IPS-20b (cell line): ENCODE measurements at regions not wholly inside any gene's neighbourhood (a gene's known extent, or its start where the extent isn't known, plus 50 kb on each side); places are given as distances from the start of the nearest gene placed in this dataset.

Experiments
- H3K27ac ChIP-seq: one replicate; pipeline ENCODE4 v1.5.1; 2013; ENCODE audit warnings: low read length
- H3K27me3 ChIP-seq: 2 replicates; pipeline ENCODE4 v1.6.1; 2013; ENCODE audit warnings: mild to moderate bottlenecking, low read length, inconsistent platforms; ENCODE audit not compliant: insufficient read depth
- H3K36me3 ChIP-seq: 2 replicates; pipeline ENCODE4 v1.6.1; 2013; ENCODE audit warnings: low read depth, mild to moderate bottlenecking, inconsistent platforms, low read length, moderate library complexity; ENCODE audit not compliant: insufficient read depth
- H3K4me1 ChIP-seq: 2 replicates; pipeline ENCODE4 v1.6.1; 2013; ENCODE audit warnings: mild to moderate bottlenecking, control low read depth, inconsistent platforms, low read length, moderate library complexity; ENCODE audit not compliant: insufficient read depth
- H3K4me3 ChIP-seq: 2 replicates; pipeline ENCODE4 v1.5.1; 2013; ENCODE audit warnings: mild to moderate bottlenecking, low read length, inconsistent platforms
- H3K9ac ChIP-seq: 2 replicates; pipeline ENCODE4 v1.6.1; 2013; ENCODE audit warnings: low read depth, mild to moderate bottlenecking, inconsistent platforms, low read length, moderate library complexity
- H3K9me3 ChIP-seq: 2 replicates; pipeline ENCODE4 v1.6.1; 2013; ENCODE audit warnings: mild to moderate bottlenecking, low read depth, low read length, inconsistent platforms; ENCODE audit not compliant: insufficient read depth

GRCh38 chr2:163324677-163325076 lies 411.1 kb downstream of the FIGN start:
- H3K27me3 ChIP-seq, result no peaks in the 10 kb centered on the region

GRCh38 chr2:163319006-163319405 lies 416.8 kb downstream of the FIGN start:
- Histone ChIP-seq H3K9ac (no peak overlapping the region), H3K36me3 (no peaks in the 10 kb centered on the region), H3K4me1 (no peaks in the 10 kb centered on the region), H3K9me3 (peaks cover 3% of the 10 kb centered on the region; the same call in 1 of the 2 replicates), H3K27ac (no peak overlapping the region), H3K4me3 (no peak overlapping the region), H3K27me3 (no peaks in the 10 kb centered on the region)

More at GRCh38 chr2:163324677-163325076, 411.1 kb downstream of the FIGN start:
- H3K9me3 ChIP-seq, result no peaks in the 10 kb centered on the region
- no peak overlapping the region for H3K4me3 ChIP-seq
- H3K27ac ChIP-seq, result no peak overlapping the region
- H3K36me3 ChIP-seq, result no peaks in the 10 kb centered on the region
- H3K9ac ChIP-seq, result no peak overlapping the region
- no peaks in the 10 kb centered on the region for H3K4me1 ChIP-seq

DNA sequence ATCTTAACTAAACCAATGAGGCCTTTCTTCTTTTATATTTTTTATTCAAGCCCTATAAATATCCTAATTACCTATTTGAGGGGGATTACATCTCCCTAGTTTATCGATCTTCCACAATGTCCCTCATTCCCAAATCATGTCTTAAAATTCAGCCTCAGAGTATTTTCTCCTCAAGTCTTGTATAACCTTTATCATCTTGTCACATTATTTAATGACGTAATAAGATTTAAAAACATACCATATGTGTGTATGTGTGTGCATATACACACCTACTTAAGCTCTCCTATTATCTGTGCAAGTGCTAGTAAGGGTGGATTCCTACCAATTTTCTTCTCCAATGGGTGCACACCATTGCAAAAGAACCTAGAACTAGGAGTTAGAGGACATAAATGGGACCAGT lies 421.1 kb downstream of the FIGN start:
- Histone ChIP-seq H3K36me3 (no peaks in the 10 kb centered on the region), H3K9me3 (peaks cover 3% of the 10 kb centered on the region; the same call in 1 of the 2 replicates), H3K4me1 (no peaks in the 10 kb centered on the region), H3K27me3 (no peaks in the 10 kb centered on the region), H3K9ac (no peak overlapping the region), H3K4me3 (no peak overlapping the region), H3K27ac (no peak overlapping the region)

DNA sequence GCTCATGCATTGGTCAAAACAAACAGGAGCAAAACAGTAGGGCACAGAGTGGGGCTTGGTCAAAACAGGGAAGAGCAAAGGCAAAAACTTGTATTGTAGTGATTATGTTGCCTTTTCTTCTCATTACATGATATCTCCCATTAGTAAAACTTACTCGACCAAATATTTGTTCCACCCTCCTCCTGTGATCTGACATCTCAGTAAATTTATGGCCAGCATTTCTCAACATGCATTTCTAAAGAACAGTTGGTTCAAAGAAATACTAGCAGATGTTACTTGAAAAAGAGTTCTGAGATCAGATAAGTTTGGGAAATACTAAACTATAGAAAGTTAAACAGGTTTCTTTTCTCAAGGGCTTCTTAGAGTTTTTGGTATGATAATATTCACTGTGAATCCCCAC lies 423.1 kb downstream of the FIGN start:
- Histone ChIP-seq H3K9me3 (peaks cover 3% of the 10 kb centered on the region), H3K4me1 (no peaks in the 10 kb centered on the region), H3K27ac (no peak overlapping the region), H3K9ac (no peak overlapping the region), H3K27me3 (no peaks in the 10 kb centered on the region), H3K36me3 (no peaks in the 10 kb centered on the region), H3K4me3 (no peak overlapping the region)

DNA sequence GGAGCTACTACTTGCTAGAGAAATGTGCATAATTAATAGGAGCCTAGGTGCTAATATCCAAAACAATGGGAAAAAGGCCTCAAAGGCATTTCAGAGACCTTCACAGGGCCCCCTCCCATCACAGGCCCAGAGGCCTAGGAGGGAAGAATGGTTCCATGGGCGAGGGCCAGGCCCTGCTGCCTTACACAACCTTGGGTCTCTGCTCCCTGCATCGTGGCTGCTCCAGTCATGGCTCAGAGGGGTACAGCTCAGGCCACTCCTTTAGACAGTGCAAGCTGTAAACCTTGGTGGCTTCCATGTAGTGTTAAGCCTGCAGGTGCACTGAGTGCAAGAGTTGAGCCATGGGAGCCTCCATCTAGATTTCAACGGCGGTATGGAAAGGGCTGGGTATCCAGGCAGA lies 429.2 kb downstream of the FIGN start:
- H3K9me3 ChIP-seq, result peaks cover 14% of the 10 kb centered on the region
- no peaks in the 10 kb centered on the region for H3K36me3 ChIP-seq
- no peak overlapping the region for H3K4me3 ChIP-seq
- no peak overlapping the region for H3K27ac ChIP-seq
- no peaks in the 10 kb centered on the region for H3K4me1 ChIP-seq
- no peak overlapping the region for H3K9ac ChIP-seq
- no peaks in the 10 kb centered on the region for H3K27me3 ChIP-seq

- Histone ChIP-seq H3K9ac (no peak overlapping the region), H3K27ac (no peak overlapping the region), H3K27me3 (no peaks in the 10 kb centered on the region), H3K4me1 (no peaks in the 10 kb centered on the region), H3K36me3 (no peaks in the 10 kb centered on the region), H3K9me3 (peaks cover 10% of the 10 kb centered on the region), H3K4me3 (no peak overlapping the region)
Observed at GRCh38 chr2:163302141-163302540, 433.7 kb downstream of the FIGN start.

DNA sequence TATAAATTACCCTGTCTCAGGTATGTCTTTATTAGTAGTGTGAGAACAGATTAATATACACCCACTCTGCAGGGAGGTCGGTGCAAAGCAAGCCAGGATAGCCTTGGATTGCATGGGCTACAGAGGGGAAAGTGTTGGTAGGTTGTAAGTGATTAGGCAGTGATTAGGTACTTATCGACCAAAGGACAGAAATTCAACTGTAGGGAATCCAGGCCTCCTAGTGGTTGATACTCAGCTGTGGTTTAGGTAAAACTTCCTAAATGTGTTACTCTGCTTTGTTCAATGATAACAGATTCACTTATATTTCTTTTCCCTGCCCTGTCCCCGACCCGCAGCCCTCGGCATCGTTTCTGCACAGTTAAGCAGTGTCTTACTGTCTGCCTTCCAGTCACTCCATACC lies 444.0 kb downstream of the FIGN start:
- H3K4me1 ChIP-seq, result no peaks in the 10 kb centered on the region
- no peaks in the 10 kb centered on the region for H3K9me3 ChIP-seq

DNA sequence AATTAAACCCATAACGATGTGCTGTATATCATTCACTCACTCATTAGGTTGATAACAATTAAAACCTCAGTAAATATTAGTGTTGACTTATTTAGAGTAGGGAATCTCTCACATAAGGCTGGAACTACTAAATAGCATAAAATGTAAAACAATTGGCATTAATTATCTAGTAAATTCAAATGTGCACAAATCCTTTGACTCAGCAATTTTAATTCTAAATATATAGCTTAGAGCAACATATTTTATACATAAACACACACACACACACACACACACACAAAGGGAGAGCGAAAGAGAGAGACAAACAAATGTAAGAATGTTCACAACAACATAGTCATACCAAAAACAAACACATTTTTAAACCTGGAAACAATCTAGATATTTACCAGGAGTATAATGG lies 443.1 kb upstream of the KCNH7 start:
- Histone ChIP-seq H3K27ac (no peak overlapping the region), H3K27me3 (no peaks in the 10 kb centered on the region), H3K9me3 (peaks cover 3% of the 10 kb centered on the region; the same call in 1 of the 2 replicates), H3K9ac (no peak overlapping the region), H3K4me3 (no peak overlapping the region), H3K4me1 (no peaks in the 10 kb centered on the region), H3K36me3 (no peaks in the 10 kb centered on the region)

More for the DNA sequence above, 444.0 kb downstream of the FIGN start:
- H3K9ac ChIP-seq, result no peak overlapping the region
- H3K27ac ChIP-seq, result no peak overlapping the region
- H3K36me3 ChIP-seq, result no peaks in the 10 kb centered on the region
- H3K4me3 ChIP-seq, result no peak overlapping the region
- H3K27me3 ChIP-seq, result no peaks in the 10 kb centered on the region

DNA sequence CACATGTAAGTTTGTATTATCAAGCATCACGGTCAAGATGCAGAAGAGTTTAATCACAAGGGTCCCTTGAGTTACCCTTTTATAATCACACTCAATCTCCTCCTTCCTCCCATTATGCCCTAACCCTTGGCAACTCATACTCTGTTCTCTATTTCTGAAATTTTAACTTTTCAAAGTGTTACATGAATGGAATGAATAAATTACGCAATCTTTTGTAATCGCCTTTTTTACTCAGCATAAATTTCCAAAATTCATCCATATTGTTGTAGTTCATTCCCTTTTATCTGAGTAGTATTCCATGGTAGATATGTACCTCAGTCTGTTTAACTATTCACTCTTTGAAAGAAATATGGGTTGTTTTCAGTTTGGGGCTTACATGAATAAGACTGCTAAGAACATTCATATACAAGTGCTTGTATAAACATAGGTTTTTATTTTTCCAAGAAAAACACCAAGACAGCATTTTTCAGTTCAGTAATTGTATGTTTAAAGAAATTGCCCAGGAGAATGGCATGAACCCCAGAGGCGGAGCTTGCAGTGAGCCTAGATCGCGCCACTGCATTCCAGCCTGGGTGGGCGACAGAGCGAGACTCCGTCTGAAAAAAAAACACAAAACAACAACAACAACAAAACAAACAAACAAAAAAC lies 430.9 kb upstream of the KCNH7 start:
- Histone ChIP-seq H3K36me3 (no peaks in the 10 kb centered on the region), H3K27me3 (no peaks in the 10 kb centered on the region), H3K27ac (no peak overlapping the region), H3K4me3 (no peak overlapping the region), H3K9me3 (no peaks in the 10 kb centered on the region), H3K4me1 (no peaks in the 10 kb centered on the region), H3K9ac (no peak overlapping the region)

GRCh38 chr2:163266772-163267171 lies 428.2 kb upstream of the KCNH7 start:
- no peak overlapping the region for H3K9ac ChIP-seq
- H3K9me3 ChIP-seq, result no peaks in the 10 kb centered on the region
- H3K27me3 ChIP-seq, result no peaks in the 10 kb centered on the region
- H3K4me1 ChIP-seq, result no peaks in the 10 kb centered on the region
- no peak overlapping the region for H3K4me3 ChIP-seq
- H3K27ac ChIP-seq, result no peak overlapping the region
- no peaks in the 10 kb centered on the region for H3K36me3 ChIP-seq

GRCh38 chr2:163265562-163265961 lies 427.0 kb upstream of the KCNH7 start:
- no peaks in the 10 kb centered on the region for H3K9me3 ChIP-seq
- no peak overlapping the region for H3K9ac ChIP-seq
- no peak overlapping the region for H3K4me3 ChIP-seq
- H3K4me1 ChIP-seq, result no peaks in the 10 kb centered on the region
- no peak overlapping the region for H3K27ac ChIP-seq
- H3K36me3 ChIP-seq, result no peaks in the 10 kb centered on the region
- no peaks in the 10 kb centered on the region for H3K27me3 ChIP-seq

DNA sequence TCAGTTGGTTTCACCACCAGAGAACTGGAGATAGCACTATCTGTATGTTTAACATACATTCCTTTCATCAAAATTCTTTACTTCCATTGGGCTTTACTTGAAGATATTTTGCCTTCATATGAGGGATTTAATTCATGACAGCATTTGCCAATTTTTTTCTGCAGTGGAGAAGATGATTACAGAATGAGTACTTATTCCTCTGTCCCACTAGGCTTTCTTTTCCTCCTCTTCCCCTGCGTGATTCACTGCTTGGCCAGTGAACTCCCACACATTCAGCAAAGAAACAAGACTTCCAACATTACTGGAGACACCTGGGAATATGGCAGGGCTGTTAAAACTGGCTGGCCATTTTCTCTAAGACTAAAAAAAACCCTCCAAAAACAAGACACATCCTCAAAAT lies 425.8 kb upstream of the KCNH7 start:
- Histone ChIP-seq H3K4me1 (no peaks in the 10 kb centered on the region), H3K9me3 (no peaks in the 10 kb centered on the region), H3K36me3 (no peaks in the 10 kb centered on the region), H3K27me3 (no peaks in the 10 kb centered on the region), H3K9ac (no peak overlapping the region), H3K4me3 (no peak overlapping the region), H3K27ac (no peak overlapping the region)
